HG03095 (cell line): ENCODE measurements at regions not wholly inside any gene's neighbourhood (a gene's known extent, or its start where the extent isn't known, plus 50 kb on each side); places are given as distances from the start of the nearest gene placed in this dataset.
A peak's percentile ranks its signal among the peaks of the same experiment; 100 is the strongest.

Experiments used
- ATAC-seq: cut with Tn5 transposase; IDR thresholded peaks from one replicate; pipeline ENCODE4 v1.9.1; 2021; ENCODE audit warnings: moderate library complexity; ENCODE audit not compliant: unreplicated experiment

- ATAC-seq = no peak
Measured at GRCh38 chrX:42944381-42944998, 166.5 kb upstream of the PPP1R2C start.

GRCh38 chrX:42946544-42947194 lies 168.7 kb upstream of the PPP1R2C start:
- ATAC-seq = no peak

GRCh38 chrX:42948723-42949657 lies 171.0 kb upstream of the PPP1R2C start:
- ATAC-seq = no peak

- ATAC-seq = no peak
Measured at GRCh38 chrX:42951747-42952146, 173.8 kb upstream of the PPP1R2C start.

- no peak for ATAC-seq
Measured at GRCh38 chrX:42952621-42953020, 174.7 kb upstream of the PPP1R2C start.

GRCh38 chrX:42954880-42955279 lies 176.9 kb upstream of the PPP1R2C start:
- ATAC-seq = peak; percentile 8

GRCh38 chrX:42955349-42955748 lies 177.4 kb upstream of the PPP1R2C start:
- peak; percentile 89 for ATAC-seq

- ATAC-seq = no peak
Measured at GRCh38 chrX:42967681-42968300, 189.8 kb upstream of the PPP1R2C start.

GRCh38 chrX:42973321-42973720 lies 195.4 kb upstream of the PPP1R2C start:
- ATAC-seq = no peak

GRCh38 chrX:42975906-42976305 lies 197.9 kb upstream of the PPP1R2C start:
- ATAC-seq = no peak

- ATAC-seq = no peak
Measured at GRCh38 chrX:42976746-42977366, 198.9 kb upstream of the PPP1R2C start.

- no peak for ATAC-seq
Measured at GRCh38 chrX:42978655-42979379, 200.9 kb upstream of the PPP1R2C start.

GRCh38 chrX:42988700-42989099 lies 210.7 kb upstream of the PPP1R2C start:
- no peak for ATAC-seq

GRCh38 chrX:42992199-42992943 lies 214.4 kb upstream of the PPP1R2C start:
- no peak for ATAC-seq

- ATAC-seq = no peak
Measured at GRCh38 chrX:42996861-42997260, 218.9 kb upstream of the PPP1R2C start.

- ATAC-seq = no peak
Measured at GRCh38 chrX:43000121-43000520, 222.2 kb upstream of the PPP1R2C start.

GRCh38 chrX:43002526-43003203 lies 224.7 kb upstream of the PPP1R2C start:
- peak; percentile 88 for ATAC-seq

GRCh38 chrX:43003204-43003565 lies 225.2 kb upstream of the PPP1R2C start:
- ATAC-seq = peak; percentile 29

GRCh38 chrX:43003939-43004338 lies 226.0 kb upstream of the PPP1R2C start:
- ATAC-seq = no peak
